ENCODE measurements at regions not wholly inside any gene's neighbourhood (a gene's known extent, or its start where the extent isn't known, plus 50 kb on each side); places are given as distances from the start of the nearest gene placed in this dataset.

GRCh38 chr18:55120896-55121295 lies 161.6 kb upstream of the CCDC68 start:
- TF ChIP-seq, protein P1, sequence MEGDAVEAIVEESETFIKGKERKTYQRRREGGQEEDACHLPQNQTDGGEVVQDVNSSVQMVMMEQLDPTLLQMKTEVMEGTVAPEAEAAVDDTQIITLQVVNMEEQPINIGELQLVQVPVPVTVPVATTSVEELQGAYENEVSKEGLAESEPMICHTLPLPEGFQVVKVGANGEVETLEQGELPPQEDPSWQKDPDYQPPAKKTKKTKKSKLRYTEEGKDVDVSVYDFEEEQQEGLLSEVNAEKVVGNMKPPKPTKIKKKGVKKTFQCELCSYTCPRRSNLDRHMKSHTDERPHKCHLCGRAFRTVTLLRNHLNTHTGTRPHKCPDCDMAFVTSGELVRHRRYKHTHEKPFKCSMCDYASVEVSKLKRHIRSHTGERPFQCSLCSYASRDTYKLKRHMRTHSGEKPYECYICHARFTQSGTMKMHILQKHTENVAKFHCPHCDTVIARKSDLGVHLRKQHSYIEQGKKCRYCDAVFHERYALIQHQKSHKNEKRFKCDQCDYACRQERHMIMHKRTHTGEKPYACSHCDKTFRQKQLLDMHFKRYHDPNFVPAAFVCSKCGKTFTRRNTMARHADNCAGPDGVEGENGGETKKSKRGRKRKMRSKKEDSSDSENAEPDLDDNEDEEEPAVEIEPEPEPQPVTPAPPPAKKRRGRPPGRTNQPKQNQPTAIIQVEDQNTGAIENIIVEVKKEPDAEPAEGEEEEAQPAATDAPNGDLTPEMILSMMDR (IDR thresholded peaks at IDR 0.05): no peak
- no peak for TF ChIP-seq POLR2A (IDR thresholded peaks at IDR 0.05; ENCODE audit: low read depth)

All from esophagus muscularis mucosa (tissue), 3 donors.